Activated CD8-positive, alpha-beta memory T cell treated with anti-CD3 and anti-CD28 coated beads, Interleukin-2, amount 50 U/mL, for 4 hours (primary cell): ENCODE measurements at regions not wholly inside any gene's neighbourhood (a gene's known extent, or its start where the extent isn't known, plus 50 kb on each side); places are given as distances from the start of the nearest gene placed in this dataset.
"Not testable (repeated sequence)": the region's sequence is repeated elsewhere in the genome, so short reads cannot be mapped to it uniquely, and the experiment has no call there.

Source experiments
- DNase-seq: peaks from one replicate; pipeline ENCODE4 v3.0.0-alpha.2; 2020

- DNase-seq: no peak
These were observed 118.7 kb upstream of the SLCO6A1 start for GRCh38 chr5:102617191-102618187.

- no peak for DNase-seq
These were observed 123.5 kb upstream of the SLCO6A1 start for GRCh38 chr5:102622262-102622661.

- DNase-seq: no peak
These were observed 124.7 kb upstream of the SLCO6A1 start for GRCh38 chr5:102623329-102624065.

GRCh38 chr5:102624405-102624804 lies 125.6 kb upstream of the SLCO6A1 start:
- no peak for DNase-seq

GRCh38 chr5:102625468-102625867 lies 126.7 kb upstream of the SLCO6A1 start:
- DNase-seq: no peak

- no peak for DNase-seq
These were observed 127.1 kb upstream of the SLCO6A1 start for GRCh38 chr5:102625928-102626327.

- no peak for DNase-seq
These were observed 127.8 kb upstream of the PAM start for GRCh38 chr5:102627315-102627714.

- no peak for DNase-seq
These were observed 126.5 kb upstream of the PAM start for GRCh38 chr5:102628441-102629175.

GRCh38 chr5:102629827-102630605 lies 125.1 kb upstream of the PAM start:
- DNase-seq: no peak

GRCh38 chr5:102635399-102635798 lies 119.7 kb upstream of the PAM start:
- DNase-seq: not testable (repeated sequence)

GRCh38 chr5:102638316-102638715 lies 116.8 kb upstream of the PAM start:
- DNase-seq: no peak

- DNase-seq: no peak
These were observed 116.0 kb upstream of the PAM start for GRCh38 chr5:102638912-102639652.

- no peak for DNase-seq
These were observed 105.4 kb upstream of the PAM start for GRCh38 chr5:102649731-102650130.

GRCh38 chr5:102651466-102651865 lies 103.6 kb upstream of the PAM start:
- no peak for DNase-seq

- no peak for DNase-seq
These were observed 100.4 kb upstream of the PAM start for GRCh38 chr5:102654559-102655349.

- no peak for DNase-seq
These were observed 96.0 kb upstream of the PAM start for GRCh38 chr5:102659151-102659550.

GRCh38 chr5:102660111-102660510 lies 95.0 kb upstream of the PAM start:
- DNase-seq: no peak

- DNase-seq: no peak
These were observed 91.2 kb upstream of the PAM start for GRCh38 chr5:102663749-102664530.

GRCh38 chr5:102664616-102665335 lies 90.3 kb upstream of the PAM start:
- no peak for DNase-seq
